HEK293T (cell line): ENCODE measurements at regions not wholly inside any gene's neighbourhood (a gene's known extent, or its start where the extent isn't known, plus 50 kb on each side); places are given as distances from the start of the nearest gene placed in this dataset.
A peak's percentile ranks its signal among the peaks of the same experiment; 100 is the strongest.

ENCODE experiments used
- CTCF ChIA-PET: fragments of 350-600 bp; formaldehyde crosslinking; extraction: SDS; loops from one replicate; lab custom pipeline; 2021; ENCODE audit warnings: antibody characterized with exemption, inconsistent platforms; lab: Yijun Ruan, JAX
- POLR2A ChIA-PET: fragments of 350-600 bp; formaldehyde crosslinking; extraction: SDS; loops from one replicate; lab custom pipeline; 2020; ENCODE audit warnings: antibody characterized with exemption, inconsistent platforms; lab: Yijun Ruan, JAX
- DNase-seq: peaks from one replicate; pipeline ENCODE4 v3.0.0; 2012; ENCODE audit warnings: mixed read lengths; ENCODE audit errors: extremely low spot score
- ARNT ChIP-seq: fragments of 450-650 bp; IDR thresholded peaks from 2 replicates; pipeline ENCODE4 v1.6.1; 2017; ENCODE audit warnings: mild to moderate bottlenecking
- BHLHE40 ChIP-seq: fragments of 450-650 bp; IDR thresholded peaks from 2 replicates; pipeline ENCODE4 v1.6.1; 2016; ENCODE audit warnings: mild to moderate bottlenecking, moderate library complexity, borderline replicate concordance
- CTBP1 ChIP-seq: fragments of 450-650 bp; IDR thresholded peaks from 2 replicates; pipeline ENCODE4 v1.6.1; 2016; ENCODE audit warnings: borderline replicate concordance
- ELF4 ChIP-seq: fragments of 450-650 bp; IDR thresholded peaks from 2 replicates; pipeline ENCODE4 v1.6.1; 2017; ENCODE audit warnings: antibody characterized with exemption
- FOXA1 ChIP-seq: fragments of 450-650 bp; IDR thresholded peaks from 2 replicates; pipeline ENCODE4 v1.6.1; 2016; ENCODE audit warnings: mild to moderate bottlenecking
- FOXK2 ChIP-seq: fragments of 450-650 bp; IDR thresholded peaks from 2 replicates; pipeline ENCODE4 v1.6.1; 2016; ENCODE audit warnings: mild to moderate bottlenecking
- FOXM1 ChIP-seq: fragments of 450-650 bp; IDR thresholded peaks from 2 replicates; pipeline ENCODE4 v1.6.1; 2017; ENCODE audit warnings: mild to moderate bottlenecking, borderline replicate concordance
- HDGF ChIP-seq: fragments of 450-650 bp; IDR thresholded peaks from 2 replicates; pipeline ENCODE4 v1.6.1; 2017; ENCODE audit warnings: antibody characterized with exemption, borderline replicate concordance
- L3MBTL2 ChIP-seq: fragments of 450-650 bp; conservative IDR thresholded peaks from 2 replicates; pipeline ENCODE4 v1.6.1; 2016; ENCODE audit warnings: mild to moderate bottlenecking
- LEF1 ChIP-seq: fragments of 450-650 bp; IDR thresholded peaks from 2 replicates; pipeline ENCODE4 v1.6.1; 2017; ENCODE audit warnings: mild to moderate bottlenecking, borderline replicate concordance
- NFRKB ChIP-seq: fragments of 450-650 bp; IDR thresholded peaks from 2 replicates; pipeline ENCODE4 v1.6.1; 2016; ENCODE audit warnings: mild to moderate bottlenecking, moderate library complexity
- PKNOX1 ChIP-seq: fragments of 450-650 bp; IDR thresholded peaks from 2 replicates; pipeline ENCODE4 v1.6.1; 2016
- SP1 ChIP-seq: fragments of 450-650 bp; IDR thresholded peaks from 2 replicates; pipeline ENCODE4 v1.6.1; 2017
- SUZ12 ChIP-seq: fragments of 450-650 bp; IDR thresholded peaks from 2 replicates; pipeline ENCODE4 v1.6.1; 2016; ENCODE audit warnings: mild to moderate bottlenecking
- TARDBP ChIP-seq: fragments of 450-650 bp; IDR thresholded peaks from 2 replicates; pipeline ENCODE4 v1.6.1; 2016
- ZNF384 ChIP-seq: fragments of 450-650 bp; IDR thresholded peaks from 2 replicates; pipeline ENCODE4 v1.6.1; 2016

GRCh38 chr1:55692726-55693125, 477.6 kb upstream of the USP24 start:
- POLR2A ChIA-PET = no interaction called here
- TF ChIP-seq ARNT (no peak), SUZ12 (no peak), L3MBTL2 (no peak), FOXM1 (no peak), BHLHE40 (no peak), ELF4 (no peak), LEF1 (no peak)
- CTCF ChIA-PET = no interaction called here
- DNase-seq = no peak

- ChIA-PET CTCF (no interaction called here), POLR2A (no interaction called here)
- no peak for TF ChIP-seq TARDBP
- TF ChIP-seq CTBP1 = no peak
- no peak for TF ChIP-seq FOXM1
- TF ChIP-seq SUZ12 = no peak
- no peak for TF ChIP-seq NFRKB
- TF ChIP-seq BHLHE40 = no peak
- no peak for TF ChIP-seq PKNOX1
- no peak for TF ChIP-seq ARNT
- no peak for TF ChIP-seq L3MBTL2
- TF ChIP-seq HDGF = no peak
- no peak for TF ChIP-seq LEF1
- no peak for TF ChIP-seq FOXK2
- TF ChIP-seq FOXA1 = no peak
- no peak for TF ChIP-seq ELF4
- DNase-seq = no peak
These were observed 475.2 kb upstream of the USP24 start for GRCh38 chr1:55690366-55690765.

GRCh38 chr1:55689800-55690199, 474.6 kb upstream of the USP24 start:
- DNase-seq = no peak
- TF ChIP-seq BHLHE40 (no peak), LEF1 (no peak), SP1 (no peak), SUZ12 (no peak), PKNOX1 (no peak), NFRKB (no peak), FOXK2 (no peak), FOXM1 (no peak), ZNF384 (no peak)
- POLR2A ChIA-PET = no interaction called here
- CTCF ChIA-PET = no interaction called here

GRCh38 chr1:55685560-55685959, 470.4 kb upstream of the USP24 start:
- POLR2A ChIA-PET = interaction anchor here (1.1 kb wide), 1 partner anchor 10 kb away, joined by 3 read pairs; no protein-coding TSS in a partner anchor
- CTCF ChIA-PET = no interaction called here
- peak; percentile 6 for DNase-seq
- TF ChIP-seq ARNT = no peak
- no peak for TF ChIP-seq ZNF384
- no peak for TF ChIP-seq FOXK2
- TF ChIP-seq SUZ12 = no peak
- TF ChIP-seq LEF1 = no peak
- no peak for TF ChIP-seq TARDBP
- no peak for TF ChIP-seq SP1
- TF ChIP-seq NFRKB = no peak
- no peak for TF ChIP-seq FOXA1
- TF ChIP-seq HDGF = no peak
- no peak for TF ChIP-seq PKNOX1
- TF ChIP-seq ELF4 = no peak
- no peak for TF ChIP-seq L3MBTL2
- no peak for TF ChIP-seq BHLHE40
- no peak for TF ChIP-seq CTBP1
- no peak for TF ChIP-seq FOXM1

- DNase-seq = no peak
- TF ChIP-seq ARNT (no peak), L3MBTL2 (no peak), FOXK2 (no peak), NFRKB (no peak), SP1 (no peak), SUZ12 (no peak)
- CTCF ChIA-PET = interaction anchor here (0.7 kb wide), 1 partner anchor 541 kb away, joined by 4 read pairs; no protein-coding TSS in a partner anchor
- POLR2A ChIA-PET = no interaction called here
These were observed 469.0 kb upstream of the USP24 start for GRCh38 chr1:55684131-55684650.

- no peak for TF ChIP-seq FOXK2
- no peak for TF ChIP-seq ARNT
- TF ChIP-seq HDGF = no peak
- no peak for TF ChIP-seq PKNOX1
- no peak for TF ChIP-seq L3MBTL2
- no peak for TF ChIP-seq TARDBP
- TF ChIP-seq ELF4 = no peak
- TF ChIP-seq FOXM1 = no peak
- no peak for TF ChIP-seq ZNF384
- TF ChIP-seq LEF1 = no peak
- no peak for TF ChIP-seq SUZ12
- TF ChIP-seq NFRKB = no peak
- no peak for TF ChIP-seq BHLHE40
- TF ChIP-seq FOXA1 = no peak
- TF ChIP-seq SP1 = no peak
- TF ChIP-seq CTBP1 = no peak
- DNase-seq = peak; percentile 1
- ChIA-PET POLR2A (no interaction called here), CTCF (no interaction called here)
These were observed 467.0 kb upstream of the USP24 start for GRCh38 chr1:55682198-55682597.
